ENCODE measurements at regions not wholly inside any gene's neighbourhood (a gene's known extent, or its start where the extent isn't known, plus 50 kb on each side); places are given as distances from the start of the nearest gene placed in this dataset.
"Not testable (repeated sequence)": the region's sequence is repeated elsewhere in the genome, so short reads cannot be mapped to it uniquely, and the experiment has no call there.

- DNase-seq (ENCODE audit: low read depth in 2 of 3, low spot score in 2 of 3), result no peak
Measured at GRCh38 chr4:114236171-114236769, 256.8 kb upstream of the ARSJ start.

DNA sequence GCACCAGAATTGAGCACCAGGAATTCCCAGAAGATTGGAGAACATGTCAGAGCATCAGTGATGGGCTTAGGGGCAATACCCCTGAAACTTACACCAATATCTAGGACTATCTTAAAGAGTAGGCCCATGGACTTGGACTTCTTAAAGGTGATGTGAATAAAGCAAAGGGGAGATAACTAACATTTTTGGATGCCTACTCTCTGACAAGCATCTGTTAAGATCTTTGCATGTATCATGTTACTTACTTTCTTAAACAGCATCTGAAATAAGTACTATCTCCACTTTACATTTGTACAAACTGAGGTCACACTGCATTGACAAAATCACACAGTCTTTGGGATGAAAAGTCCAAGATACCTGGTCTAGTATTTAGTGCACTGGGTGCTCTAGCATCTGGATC lies 258.6 kb upstream of the ARSJ start:
- DNase-seq (ENCODE audit: low read depth in 2 of 3, low spot score in 2 of 3), result no peak

DNA sequence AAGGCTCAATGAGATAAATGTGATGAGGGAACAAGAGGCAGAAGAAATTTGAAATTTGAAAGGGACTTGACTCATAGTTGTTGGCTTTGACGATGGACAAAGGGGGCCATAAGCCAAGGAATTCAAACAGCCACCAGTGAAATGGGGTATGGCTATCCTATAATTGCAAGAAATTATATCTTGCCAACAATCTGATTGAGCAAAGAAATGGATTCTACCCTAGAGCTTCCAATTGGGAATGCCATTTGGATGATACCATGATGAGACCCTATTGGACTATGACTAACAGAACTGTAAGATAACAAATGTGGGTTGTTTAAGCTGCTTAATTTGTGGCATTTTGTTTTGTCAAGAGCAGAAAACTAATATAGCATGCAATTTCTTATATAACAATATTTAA lies 270.1 kb upstream of the ARSJ start:
- no peak for DNase-seq (ENCODE audit: low read depth in 2 of 3, low spot score in 2 of 3)

- DNase-seq (ENCODE audit: low read depth in 2 of 3, low spot score in 2 of 3), result no peak
Measured at GRCh38 chr4:114249976-114250375, 270.5 kb upstream of the ARSJ start.

DNA sequence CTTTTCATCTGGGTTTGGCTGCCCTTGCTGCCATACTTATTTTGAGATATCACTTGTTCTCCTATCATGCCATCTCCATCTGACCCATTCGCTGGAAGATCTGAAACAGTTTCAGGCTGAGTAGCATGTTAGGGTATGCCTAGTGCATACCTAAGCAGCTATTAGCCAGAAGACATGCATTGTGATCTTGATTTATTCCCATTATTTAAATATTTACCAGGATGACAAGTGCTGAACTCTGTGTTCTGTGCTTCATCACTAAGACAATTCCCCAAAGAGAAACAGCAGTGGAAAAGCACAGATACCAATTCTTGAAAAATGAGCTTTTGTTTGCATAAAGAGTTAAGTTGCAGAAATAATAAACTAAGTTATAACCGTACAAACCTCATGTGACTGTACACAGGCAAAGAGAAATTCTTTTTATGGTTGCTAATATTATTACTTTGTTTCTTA lies 271.0 kb upstream of the ARSJ start:
- no peak for DNase-seq (ENCODE audit: low read depth in 2 of 3, low spot score in 2 of 3)

DNA sequence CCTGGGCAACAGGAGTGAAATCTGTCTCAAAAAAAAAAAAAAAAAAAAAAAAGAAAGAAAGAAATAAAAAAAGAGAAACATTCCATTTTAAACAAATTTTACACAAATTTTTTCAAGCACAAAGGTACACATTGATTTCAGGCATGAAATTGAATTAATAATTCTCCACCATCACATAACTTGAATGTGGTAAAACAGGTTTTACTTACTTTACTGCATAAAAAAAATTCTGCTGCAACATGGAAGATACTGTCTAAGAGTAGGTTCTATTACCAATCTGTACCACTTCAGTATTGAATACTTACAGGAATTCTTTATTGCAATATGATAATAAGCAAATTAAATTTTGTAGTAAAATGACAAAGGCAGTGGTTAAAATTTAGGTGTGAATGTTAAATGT lies 271.6 kb upstream of the ARSJ start:
- DNase-seq (ENCODE audit: low read depth in 2 of 3, low spot score in 2 of 3), result no peak

DNA sequence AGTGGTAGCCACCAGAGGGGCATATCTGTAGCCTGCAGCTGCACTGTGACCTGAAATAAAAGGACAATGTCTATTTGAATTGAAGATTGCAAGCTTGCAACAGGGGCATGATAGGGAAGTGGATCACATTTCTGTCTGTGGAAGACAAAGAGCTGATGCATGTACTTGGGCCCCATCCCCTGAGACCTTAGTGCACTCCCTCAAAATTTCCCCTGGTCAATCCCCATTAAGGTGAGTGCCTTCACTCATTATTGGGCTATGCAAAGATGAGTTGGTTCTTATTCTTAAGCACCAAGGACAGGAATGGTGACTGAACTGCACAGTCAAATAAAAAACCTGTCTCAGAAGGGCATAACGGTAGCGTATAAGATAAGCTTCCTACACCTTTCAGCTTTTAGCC lies 273.1 kb upstream of the ARSJ start:
- DNase-seq (ENCODE audit: low read depth in 2 of 3, low spot score in 2 of 3), result no peak

GRCh38 chr4:114257501-114257900 lies 278.1 kb upstream of the ARSJ start:
- DNase-seq (ENCODE audit: low read depth in 2 of 3, low spot score in 2 of 3), result no peak

DNA sequence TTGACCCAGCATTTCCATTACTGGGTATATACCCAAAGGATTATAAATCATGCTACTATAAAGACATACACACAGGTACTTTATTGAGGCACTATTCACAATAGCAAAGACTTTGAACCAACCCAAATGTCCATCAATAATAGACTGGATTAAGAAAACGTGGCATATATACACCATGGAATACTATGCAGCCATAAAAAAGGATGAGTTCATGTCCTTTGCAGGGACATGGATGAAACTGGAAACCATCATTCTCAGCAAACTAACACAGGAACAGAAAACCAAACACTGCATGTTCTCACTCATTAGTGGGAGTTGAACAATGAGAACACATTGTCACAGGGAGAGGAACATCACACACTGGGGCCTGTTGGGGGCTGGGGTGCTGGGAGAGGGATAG lies 283.0 kb upstream of the ARSJ start:
- DNase-seq (ENCODE audit: low read depth in 2 of 3, low spot score in 2 of 3), result not testable (repeated sequence)

GRCh38 chr4:114263233-114263632 lies 283.8 kb upstream of the ARSJ start:
- no peak for DNase-seq (ENCODE audit: low read depth in 2 of 3, low spot score in 2 of 3)

DNA sequence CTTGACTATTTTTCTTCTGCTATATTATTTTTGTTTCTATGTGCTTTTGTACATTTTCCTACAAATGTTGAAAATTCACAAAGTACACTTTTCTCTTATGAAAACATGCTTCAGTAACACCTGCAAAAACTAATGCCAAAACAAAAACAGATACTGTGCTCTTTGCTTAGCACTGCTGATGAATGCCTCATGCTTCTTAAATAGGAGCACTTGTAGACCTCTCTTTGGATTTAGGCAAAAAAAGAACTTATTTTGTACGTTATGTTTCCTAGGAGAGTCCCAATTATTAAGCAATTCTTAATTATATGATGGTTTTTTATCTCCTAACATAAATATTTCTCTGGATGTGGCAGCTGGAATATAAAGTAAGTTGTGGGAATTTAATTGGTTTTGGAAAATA lies 285.0 kb upstream of the ARSJ start:
- no peak for DNase-seq (ENCODE audit: low read depth in 2 of 3, low spot score in 2 of 3)

GRCh38 chr4:114264877-114265291 lies 285.4 kb upstream of the ARSJ start:
- DNase-seq (ENCODE audit: low read depth in 2 of 3, low spot score in 2 of 3), result no peak

GRCh38 chr4:114265342-114265741 lies 285.9 kb upstream of the ARSJ start:
- DNase-seq (ENCODE audit: low read depth in 2 of 3, low spot score in 2 of 3), result no peak

- no peak for DNase-seq (ENCODE audit: low read depth in 2 of 3, low spot score in 2 of 3)
Measured at GRCh38 chr4:114267976-114268375, 288.5 kb upstream of the ARSJ start.

GRCh38 chr4:114271031-114271430 lies 291.6 kb upstream of the ARSJ start:
- DNase-seq (ENCODE audit: low read depth in 2 of 3, low spot score in 2 of 3), result no peak

GRCh38 chr4:114272226-114272625 lies 292.8 kb upstream of the ARSJ start:
- DNase-seq (ENCODE audit: low read depth in 2 of 3, low spot score in 2 of 3), result no peak

- DNase-seq (ENCODE audit: low read depth in 2 of 3, low spot score in 2 of 3), result no peak
Measured at GRCh38 chr4:114273238-114273637, 293.8 kb upstream of the ARSJ start.

DNA sequence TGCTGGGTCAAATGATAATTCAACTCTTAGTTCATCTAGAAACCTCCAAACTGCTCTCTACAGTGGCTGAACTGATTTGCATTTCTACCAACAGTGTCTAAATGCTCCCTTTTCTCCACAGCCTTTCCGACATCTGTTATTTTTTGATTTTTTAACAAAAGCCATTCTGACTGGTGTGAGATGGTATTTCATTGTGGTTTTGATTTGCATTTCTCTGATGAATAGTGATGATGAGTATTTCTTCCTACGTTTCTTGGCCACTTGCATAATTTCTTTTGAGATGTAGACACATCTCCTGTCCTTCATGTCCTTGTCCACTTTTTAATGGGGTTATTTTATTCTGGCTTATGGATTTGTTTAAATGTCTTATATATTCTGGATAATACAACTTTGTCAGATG lies 298.2 kb upstream of the ARSJ start:
- DNase-seq (ENCODE audit: low read depth in 2 of 3, low spot score in 2 of 3), result no peak

- DNase-seq (ENCODE audit: low read depth in 2 of 3, low spot score in 2 of 3), result no peak
Measured at GRCh38 chr4:114279066-114279465, 299.6 kb upstream of the ARSJ start.

DNA sequence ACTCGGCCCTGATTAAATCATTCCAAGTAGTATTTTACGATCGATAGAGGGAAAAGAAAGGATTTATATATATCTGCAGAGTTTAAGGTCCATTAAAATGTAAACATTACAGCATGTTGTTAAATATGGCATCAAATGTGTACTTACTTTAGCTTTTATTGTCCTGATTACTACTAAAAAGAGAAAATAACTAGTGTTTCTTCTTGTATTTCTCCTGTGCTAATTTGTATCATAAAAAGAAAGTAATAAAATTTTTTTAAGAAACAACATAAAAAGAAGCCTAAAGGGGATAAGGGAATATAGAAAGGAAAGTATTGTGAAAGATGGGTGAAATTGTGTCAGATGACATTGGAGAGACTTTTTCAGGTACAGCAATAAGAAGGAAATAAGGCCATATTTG lies 300.3 kb upstream of the ARSJ start:
- DNase-seq (ENCODE audit: low read depth in 2 of 3, low spot score in 2 of 3), result no peak

DNA sequence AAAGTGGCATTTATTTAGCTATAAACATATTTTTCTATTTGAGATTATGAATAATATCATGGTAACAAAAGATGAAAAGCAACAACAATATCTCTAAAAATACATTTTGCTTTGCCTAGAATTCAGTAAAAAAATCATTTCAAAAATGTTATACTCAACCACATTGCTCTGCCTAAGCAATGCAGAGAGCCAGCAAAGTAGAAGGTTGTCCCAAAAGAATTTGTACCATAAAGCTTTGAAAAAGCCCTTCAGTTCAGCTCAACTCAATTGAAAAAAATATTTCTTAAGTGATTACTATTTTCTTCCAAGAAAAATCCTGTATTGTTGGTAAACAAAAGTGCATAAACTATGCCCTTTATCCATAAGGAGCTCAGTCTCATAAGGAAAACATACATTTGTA lies 301.2 kb upstream of the ARSJ start:
- no peak for DNase-seq (ENCODE audit: low read depth in 2 of 3, low spot score in 2 of 3)

GRCh38 chr4:114281164-114281960 lies 301.9 kb upstream of the ARSJ start:
- no peak for DNase-seq (ENCODE audit: low read depth in 2 of 3, low spot score in 2 of 3)

DNA sequence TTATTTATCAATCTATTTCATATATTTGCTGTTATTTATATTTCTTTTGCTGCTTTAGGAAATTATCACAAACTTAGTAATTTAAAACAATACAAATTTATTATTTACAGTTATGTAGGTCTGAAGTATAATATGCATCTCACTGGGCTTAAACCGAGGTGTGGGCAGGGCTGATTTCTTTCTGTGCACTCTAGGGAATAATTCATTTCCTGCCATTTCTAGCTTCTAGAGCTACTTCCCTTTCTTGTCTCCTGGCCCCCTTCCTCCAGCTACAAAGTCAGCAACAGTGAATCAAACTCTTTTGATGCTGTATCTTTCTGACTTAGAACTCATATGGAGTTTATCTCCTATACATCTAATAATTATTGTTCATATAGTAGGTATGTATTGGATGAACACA lies 303.5 kb upstream of the ARSJ start:
- DNase-seq (ENCODE audit: low read depth in 2 of 3, low spot score in 2 of 3), result no peak
